Sigmoid colon (tissue), 6 donors: ENCODE measurements at regions not wholly inside any gene's neighbourhood (a gene's known extent, or its start where the extent isn't known, plus 50 kb on each side); places are given as distances from the start of the nearest gene placed in this dataset.

Experiments
- DNase-seq: peaks from one replicate; pipeline ENCODE4 v3.0.0-alpha.2; 2019
- H3K27ac ChIP-seq, 4 donors: fragments of 200-600 bp; sonication (generic); one replicate each; pipeline ENCODE4 v1.5.1; 2016 to 2019; ENCODE audit warnings: mild to moderate bottlenecking in 1 of 4
- H3K27me3 ChIP-seq, 3 donors: fragments of 200-600 bp; sonication (generic); one replicate each; pipeline ENCODE4 v1.5.1; 2019; ENCODE audit warnings: mild to moderate bottlenecking in 1 of 3
- H3K36me3 ChIP-seq, 4 donors: fragments of 200-600 bp; sonication (generic); one replicate each; pipeline ENCODE4 v1.5.1; 2016 to 2019
- H3K4me1 ChIP-seq, 4 donors: fragments of 200-600 bp; sonication (generic); one replicate each; pipeline ENCODE4 v1.5.1; 2017 to 2019
- H3K4me3 ChIP-seq, 4 donors: fragments of 200-600 bp; sonication (generic); one replicate each; pipeline ENCODE4 v1.5.1; 2017 to 2019; ENCODE audit warnings: mild to moderate bottlenecking in 2 of 4, moderate library complexity in 1 of 4
- H3K9me3 ChIP-seq, 4 donors: fragments of 200-600 bp in 3 of 4; sonication (generic) in 3 of 4; one replicate each; pipeline versions ENCODE4 v1.5.1 to v1.6.1; 2013 to 2019
- CTCF ChIP-seq, 4 experiments: fragments of 450-650 bp in 3 of 4; fragments of 200-600 bp in 1 of 4; IDR thresholded peaks; one replicate each; pipeline ENCODE4 v1.5.1; 2016 to 2019; ENCODE audit warnings: antibody characterized with exemption in 4 of 4, mild to moderate bottlenecking in 3 of 4, moderate library complexity in 2 of 4
- EP300 ChIP-seq, 4 donors: sonication (generic); formaldehyde crosslinking; IDR thresholded peaks; one replicate each; pipeline ENCODE4 v1.6.1; 2017; ENCODE audit warnings: antibody characterized with exemption in 4 of 4
- POLR2A ChIP-seq, 2 donors: fragments of 450-650 bp; IDR thresholded peaks; one replicate each; pipeline ENCODE4 v1.6.1; 2016; ENCODE audit warnings: antibody characterized with exemption in 2 of 2, mild to moderate bottlenecking in 2 of 2, moderate library complexity in 2 of 2
- POLR2AphosphoS5 ChIP-seq, 4 donors: sonication (generic); formaldehyde crosslinking; IDR thresholded peaks; one replicate each; pipeline ENCODE4 v1.6.1; 2017; ENCODE audit warnings: antibody characterized with exemption in 4 of 4
- WGBS, 2 donors: extraction: QIAGEN DNeasy Blood & Tissue Kit; methylation state at CpG; one replicate each; pipeline ENCODE4 v1.1.7; 2013; 5-methylcytosine and 5-hydroxymethylcytosine counted together
- intact Hi-C: fragments of 100-400 bp; cut with DNase I; formaldehyde crosslinking; loops from one replicate; pipeline ENCODE4 v1.15.1; 2023
- donor health status: healthy with polysubstance abuse.
- donor health status: healthy.

GRCh38 chr10:84029840-84030239, 109.5 kb upstream of the GHITM start:
- Histone ChIP-seq H3K9me3 (peaks cover 0 to under 1% (median 0%) of the 10 kb centered on the region in 4 donors), H3K36me3 (no peaks in the 10 kb centered on the region), H3K27me3 (no peaks in the 10 kb centered on the region), H3K4me1 (no peaks in the 10 kb centered on the region), H3K27ac (no peak overlapping the region), H3K4me3 (no peak overlapping the region)
- no peak for DNase-seq
- TF ChIP-seq CTCF (IDR thresholded peaks at IDR 0.05) (no peak), EP300 (IDR thresholded peaks at IDR 0.05) (no peak), POLR2AphosphoS5 (IDR thresholded peaks at IDR 0.05) (no peak), POLR2A (IDR thresholded peaks at IDR 0.05) (no peak)
- 77 to 85% methylated on average over 4 of the region's 4 CpGs for WGBS, 2 donors
- intact Hi-C loops = no loop called here

GRCh38 chr10:84038035-84038434, 101.3 kb upstream of the GHITM start:
- Histone ChIP-seq H3K9me3 (no peaks in the 10 kb centered on the region), H3K27me3 (no peaks in the 10 kb centered on the region), H3K36me3 (no peaks in the 10 kb centered on the region), H3K4me1 (no peaks in the 10 kb centered on the region), H3K27ac (no peak overlapping the region), H3K4me3 (no peak overlapping the region)
- intact Hi-C loops = no loop called here
- DNase-seq = no peak
- TF ChIP-seq POLR2A (IDR thresholded peaks at IDR 0.05) = no peak
- TF ChIP-seq EP300 (IDR thresholded peaks at IDR 0.05) = no peak
- no peak for TF ChIP-seq CTCF (IDR thresholded peaks at IDR 0.05)
- TF ChIP-seq POLR2AphosphoS5 (IDR thresholded peaks at IDR 0.05) = no peak
- WGBS, 2 donors = 76 to 80% methylated on average over 2 of the region's 2 CpGs

- no peak for TF ChIP-seq POLR2AphosphoS5 (IDR thresholded peaks at IDR 0.05)
- no peak for TF ChIP-seq CTCF (IDR thresholded peaks at IDR 0.05)
- no peak for TF ChIP-seq POLR2A (IDR thresholded peaks at IDR 0.05)
- TF ChIP-seq EP300 (IDR thresholded peaks at IDR 0.05) = no peak
- 87% methylated on average over 5 of the region's 5 CpGs for WGBS, 2 donors
- DNase-seq = no peak
Observed at GRCh38 chr10:84039957-84040356, 99.4 kb upstream of the GHITM start.

GRCh38 chr10:84047258-84048010, 91.9 kb upstream of the GHITM start:
- Histone ChIP-seq H3K4me1 (no peaks in the 10 kb centered on the region), H3K9me3 (peaks cover 0 to 6% (median 0%) of the 10 kb centered on the region in 4 donors), H3K36me3 (no peaks in the 10 kb centered on the region), H3K27ac (no peak overlapping the region), H3K27me3 (no peaks in the 10 kb centered on the region), H3K4me3 (no peak overlapping the region)
- 78 to 83% methylated on average over 3 of the region's 3 CpGs for WGBS, 2 donors
- DNase-seq = no peak
- intact Hi-C loops = no loop called here
- no peak for TF ChIP-seq CTCF (IDR thresholded peaks at IDR 0.05)
- TF ChIP-seq EP300 (IDR thresholded peaks at IDR 0.05) = no peak
- no peak for TF ChIP-seq POLR2A (IDR thresholded peaks at IDR 0.05)
- TF ChIP-seq POLR2AphosphoS5 (IDR thresholded peaks at IDR 0.05) = no peak

More at GRCh38 chr10:84039957-84040356, 99.4 kb upstream of the GHITM start:
- H3K4me1 ChIP-seq = no peaks in the 10 kb centered on the region
- intact Hi-C loops = no loop called here
- no peak overlapping the region for H3K27ac ChIP-seq
- no peaks in the 10 kb centered on the region for H3K9me3 ChIP-seq
- no peak overlapping the region for H3K4me3 ChIP-seq
- no peaks in the 10 kb centered on the region for H3K27me3 ChIP-seq
- no peaks in the 10 kb centered on the region for H3K36me3 ChIP-seq

- DNase-seq = no peak
- intact Hi-C loops = no loop called here
- Histone ChIP-seq H3K27ac (no peak overlapping the region), H3K9me3 (peaks cover 0 to 6% (median 0%) of the 10 kb centered on the region in 4 donors), H3K4me3 (no peak overlapping the region), H3K36me3 (no peaks in the 10 kb centered on the region), H3K27me3 (no peaks in the 10 kb centered on the region), H3K4me1 (no peaks in the 10 kb centered on the region)
- no peak for TF ChIP-seq EP300 (IDR thresholded peaks at IDR 0.05)
- TF ChIP-seq CTCF (IDR thresholded peaks at IDR 0.05) = no peak
- TF ChIP-seq POLR2A (IDR thresholded peaks at IDR 0.05) = no peak
- TF ChIP-seq POLR2AphosphoS5 (IDR thresholded peaks at IDR 0.05) = no peak
Observed at GRCh38 chr10:84049645-84050011, 89.7 kb upstream of the GHITM start.
